ENCODE measurements at regions not wholly inside any gene's neighbourhood (a gene's known extent, or its start where the extent isn't known, plus 50 kb on each side); places are given as distances from the start of the nearest gene placed in this dataset.

DNA sequence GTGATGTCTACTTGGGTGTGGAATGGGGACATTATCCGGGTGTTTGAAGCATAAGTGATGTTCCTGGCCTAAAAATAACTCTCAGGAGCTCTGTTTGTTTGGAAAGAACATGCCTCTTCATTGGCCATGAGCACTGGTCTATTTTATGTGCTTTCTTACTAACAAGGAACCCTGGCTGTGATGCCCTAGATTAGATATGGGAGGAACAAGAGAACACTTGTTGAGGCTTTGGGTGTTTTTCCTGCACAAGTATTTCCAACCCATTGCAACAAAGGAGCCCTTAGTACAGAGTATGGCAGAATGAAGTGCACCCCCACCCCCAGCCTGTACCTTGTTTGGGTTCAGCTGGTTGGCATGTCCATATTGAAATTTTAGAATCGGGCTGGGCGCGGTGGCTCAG, 95.9 kb downstream of the SLC4A3 start:
- H3K79me2 ChIP-seq (ENCODE audit: insufficient read depth, low read length): no peaks in the 10 kb centered on the region
- no peaks in the 10 kb centered on the region for H3K79me1 ChIP-seq (ENCODE audit: insufficient read depth, low read depth, low read length, poor library complexity, severe bottlenecking)
- H3K56ac ChIP-seq (ENCODE audit: insufficient read length, low read depth, low read length): no peak overlapping the region
- H3K4me2 ChIP-seq (ENCODE audit: insufficient read depth, insufficient read length, low read length): no peak overlapping the region
- H2AFZ ChIP-seq (ENCODE audit: low read length): no peak overlapping the region
- H3K27ac Mint-ChIP-seq: no peak overlapping the region
- H2BK120ac ChIP-seq (ENCODE audit: low read depth, low read length, poor library complexity, severe bottlenecking): no peak overlapping the region
- no peak overlapping the region for H3K9ac ChIP-seq (ENCODE audit: extremely low read depth, insufficient read length, low read length)
- H4K20me1 ChIP-seq (ENCODE audit: control insufficient read depth, insufficient read depth, insufficient read length): no peaks in the 10 kb centered on the region
- H3K4ac ChIP-seq (ENCODE audit: low read depth, low read length): no peak overlapping the region
- H3K18ac ChIP-seq (ENCODE audit: insufficient read length, low read depth, low read length): no peak overlapping the region
- H3K9me3 Mint-ChIP-seq: no peaks in the 10 kb centered on the region
- H3K27ac ChIP-seq (ENCODE audit: insufficient read length, low read depth, low read length): no peak overlapping the region
- H3K23ac ChIP-seq (ENCODE audit: insufficient read length, low read depth, low read length): no peak overlapping the region
- H3K36me3 Mint-ChIP-seq (ENCODE audit: insufficient read depth in 1 of 3, low read depth in 3 of 3): no peaks in the 10 kb centered on the region
- H3K9me3 ChIP-seq (ENCODE audit: control insufficient read depth, low read depth, low read length): no peaks in the 10 kb centered on the region
- no peak for DNase-seq
- no peak overlapping the region for H3K4me3 Mint-ChIP-seq
- H4K5ac ChIP-seq (ENCODE audit: insufficient read length, low read depth, low read length): no peak overlapping the region
- no peak overlapping the region for H2BK15ac ChIP-seq (ENCODE audit: low read depth, low read length)
- H3K4me1 ChIP-seq (ENCODE audit: insufficient read depth, low read length): no peaks in the 10 kb centered on the region
- H3K27me3 ChIP-seq (ENCODE audit: insufficient read depth, low read length): no peaks in the 10 kb centered on the region
- WGBS (ENCODE audit: extremely low coverage, insufficient read length, low lambda C conversion rate): no CpG with 5 or more reads among the region's 4 CpGs
- no peak overlapping the region for H2AK5ac ChIP-seq (ENCODE audit: insufficient read length, low read length)
- no peak overlapping the region for H2BK5ac ChIP-seq (ENCODE audit: insufficient read length, low read length)
- no peak overlapping the region for H4K91ac ChIP-seq (ENCODE audit: insufficient read length, low read depth, low read length)
- H3T11ph ChIP-seq (ENCODE audit: low read length): no peak overlapping the region
- TF ChIP-seq, protein P1, sequence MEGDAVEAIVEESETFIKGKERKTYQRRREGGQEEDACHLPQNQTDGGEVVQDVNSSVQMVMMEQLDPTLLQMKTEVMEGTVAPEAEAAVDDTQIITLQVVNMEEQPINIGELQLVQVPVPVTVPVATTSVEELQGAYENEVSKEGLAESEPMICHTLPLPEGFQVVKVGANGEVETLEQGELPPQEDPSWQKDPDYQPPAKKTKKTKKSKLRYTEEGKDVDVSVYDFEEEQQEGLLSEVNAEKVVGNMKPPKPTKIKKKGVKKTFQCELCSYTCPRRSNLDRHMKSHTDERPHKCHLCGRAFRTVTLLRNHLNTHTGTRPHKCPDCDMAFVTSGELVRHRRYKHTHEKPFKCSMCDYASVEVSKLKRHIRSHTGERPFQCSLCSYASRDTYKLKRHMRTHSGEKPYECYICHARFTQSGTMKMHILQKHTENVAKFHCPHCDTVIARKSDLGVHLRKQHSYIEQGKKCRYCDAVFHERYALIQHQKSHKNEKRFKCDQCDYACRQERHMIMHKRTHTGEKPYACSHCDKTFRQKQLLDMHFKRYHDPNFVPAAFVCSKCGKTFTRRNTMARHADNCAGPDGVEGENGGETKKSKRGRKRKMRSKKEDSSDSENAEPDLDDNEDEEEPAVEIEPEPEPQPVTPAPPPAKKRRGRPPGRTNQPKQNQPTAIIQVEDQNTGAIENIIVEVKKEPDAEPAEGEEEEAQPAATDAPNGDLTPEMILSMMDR (conservative IDR thresholded peaks at IDR 0.05): no peak
- H3K4me1 Mint-ChIP-seq: peaks cover 13 to 19% of the 10 kb centered on the region in 2 experiments
- H3K23me2 ChIP-seq (ENCODE audit: insufficient read length, low read depth, low read length, poor library complexity, severe bottlenecking): no peaks in the 10 kb centered on the region
- H2BK20ac ChIP-seq (ENCODE audit: low read depth, low read length, poor library complexity, severe bottlenecking): no peak overlapping the region
- H3K14ac ChIP-seq (ENCODE audit: insufficient read depth, low read length): no peak overlapping the region
- H3K27me3 Mint-ChIP-seq (ENCODE audit: low read depth): peaks cover 2% of the 10 kb centered on the region; the same call in 1 of the 2 replicates
- H2BK12ac ChIP-seq (ENCODE audit: insufficient read length, low read depth, low read length): no peak overlapping the region
- H4K8ac ChIP-seq (replicated peaks; ENCODE audit: insufficient read length, low read depth, low read length): no peak overlapping the region
